Glutamatergic neuron (in vitro differentiated cells): ENCODE measurements at regions not wholly inside any gene's neighbourhood (a gene's known extent, or its start where the extent isn't known, plus 50 kb on each side); places are given as distances from the start of the nearest gene placed in this dataset.

Experiments
- DNase-seq: peaks from one replicate; pipeline ENCODE4 v3.0.0; 2022
- H3K27ac Mint-ChIP-seq: one replicate; pipeline ENCODE4 v1.8.0; 2020; ENCODE audit warnings: mild to moderate bottlenecking, mixed read lengths, inconsistent platforms; ENCODE audit not compliant: unreplicated experiment
- H3K27me3 Mint-ChIP-seq: one replicate; pipeline ENCODE4 v1.8.0; 2020; ENCODE audit warnings: mild to moderate bottlenecking, moderate library complexity, mixed read lengths, inconsistent platforms; ENCODE audit not compliant: unreplicated experiment
- H3K36me3 Mint-ChIP-seq: one replicate; pipeline ENCODE4 v1.8.0; 2020; ENCODE audit warnings: mild to moderate bottlenecking, mixed read lengths, inconsistent platforms; ENCODE audit not compliant: unreplicated experiment
- H3K4me1 Mint-ChIP-seq: one replicate; pipeline ENCODE4 v1.8.0; 2020; ENCODE audit warnings: mild to moderate bottlenecking, low read depth, mixed read lengths, inconsistent platforms; ENCODE audit not compliant: unreplicated experiment
- H3K4me3 Mint-ChIP-seq: one replicate; pipeline ENCODE4 v1.8.0; 2020; ENCODE audit warnings: mild to moderate bottlenecking, mixed read lengths, inconsistent platforms; ENCODE audit not compliant: unreplicated experiment
- H3K9me3 Mint-ChIP-seq: one replicate; pipeline ENCODE4 v1.8.0; 2020; ENCODE audit warnings: mild to moderate bottlenecking, moderate library complexity, mixed read lengths, inconsistent platforms; ENCODE audit not compliant: unreplicated experiment
- CTCF ChIP-seq: fragments of 200-600 bp; sonication (generic); IDR thresholded peaks from one replicate; pipeline ENCODE4 v1.5.0; 2021; ENCODE audit not compliant: partially characterized antibody, unreplicated experiment

GRCh38 chr18:2433366-2433765, 137.9 kb downstream of the METTL4 start:
- H3K36me3 Mint-ChIP-seq, result no peaks in the 10 kb centered on the region
- TF ChIP-seq CTCF, result no peak
- no peaks in the 10 kb centered on the region for H3K4me1 Mint-ChIP-seq
- H3K27ac Mint-ChIP-seq, result no peak overlapping the region
- H3K9me3 Mint-ChIP-seq, result no peaks in the 10 kb centered on the region
- H3K27me3 Mint-ChIP-seq, result no peaks in the 10 kb centered on the region
- no peak for DNase-seq
- no peak overlapping the region for H3K4me3 Mint-ChIP-seq

- Mint-ChIP-seq H3K9me3 (no peaks in the 10 kb centered on the region), H3K36me3 (no peaks in the 10 kb centered on the region), H3K27ac (no peak overlapping the region), H3K4me1 (no peaks in the 10 kb centered on the region), H3K4me3 (no peak overlapping the region), H3K27me3 (no peaks in the 10 kb centered on the region)
- TF ChIP-seq CTCF, result no peak
- no peak for DNase-seq
Measured at GRCh38 chr18:2441544-2441943, 129.8 kb downstream of the METTL4 start.

- no peak for TF ChIP-seq CTCF
- H3K4me1 Mint-ChIP-seq, result no peaks in the 10 kb centered on the region
- no peak for DNase-seq
- no peaks in the 10 kb centered on the region for H3K9me3 Mint-ChIP-seq
- H3K27ac Mint-ChIP-seq, result no peak overlapping the region
- no peaks in the 10 kb centered on the region for H3K36me3 Mint-ChIP-seq
- no peaks in the 10 kb centered on the region for H3K27me3 Mint-ChIP-seq
- no peak overlapping the region for H3K4me3 Mint-ChIP-seq
Measured at GRCh38 chr18:2442006-2442405, 129.3 kb downstream of the METTL4 start.

GRCh38 chr18:2442726-2443275, 128.5 kb downstream of the METTL4 start:
- no peaks in the 10 kb centered on the region for H3K36me3 Mint-ChIP-seq
- H3K4me1 Mint-ChIP-seq, result no peaks in the 10 kb centered on the region
- no peak overlapping the region for H3K27ac Mint-ChIP-seq
- no peaks in the 10 kb centered on the region for H3K27me3 Mint-ChIP-seq
- no peak overlapping the region for H3K4me3 Mint-ChIP-seq
- H3K9me3 Mint-ChIP-seq, result no peaks in the 10 kb centered on the region
- DNase-seq, result no peak
- no peak for TF ChIP-seq CTCF

GRCh38 chr18:2444201-2444875, 127.0 kb downstream of the METTL4 start:
- H3K36me3 Mint-ChIP-seq, result no peaks in the 10 kb centered on the region
- H3K4me1 Mint-ChIP-seq, result no peaks in the 10 kb centered on the region
- no peak for TF ChIP-seq CTCF
- H3K9me3 Mint-ChIP-seq, result no peaks in the 10 kb centered on the region
- H3K27ac Mint-ChIP-seq, result no peak overlapping the region
- H3K27me3 Mint-ChIP-seq, result no peaks in the 10 kb centered on the region
- no peak overlapping the region for H3K4me3 Mint-ChIP-seq
- DNase-seq, result no peak
